Thoracic aorta (tissue), 2 donors: ENCODE measurements at regions not wholly inside any gene's neighbourhood (a gene's known extent, or its start where the extent isn't known, plus 50 kb on each side); places are given as distances from the start of the nearest gene placed in this dataset.

Experiments
- ATAC-seq: fragments of 150-250 bp; one replicate; pipeline ENCODE4 v1.8.0; 2017; ENCODE audit warnings: low read depth; ENCODE audit not compliant: insufficient number of reproducible peaks, low FRiP score
- DNase-seq: peaks from one replicate; pipeline ENCODE4 v3.0.0-alpha.2; 2020; ENCODE audit warnings: low spot score
- H3K27ac ChIP-seq, 2 donors: fragments of 200-600 bp; sonication (generic); 1 replicate in 1 of 2; 2 replicates in 1 of 2; pipeline ENCODE4 v1.5.1; 2016; ENCODE audit warnings: mild to moderate bottlenecking in 2 of 2, moderate library complexity in 2 of 2
- H3K27me3 ChIP-seq: fragments of 200-600 bp; sonication (generic); replicated peaks from 2 replicates; pipeline ENCODE4 v1.6.0; 2016; ENCODE audit warnings: mild to moderate bottlenecking; ENCODE audit not compliant: insufficient read depth
- H3K36me3 ChIP-seq: fragments of 200-600 bp; sonication (generic); one replicate; pipeline ENCODE4 v1.5.1; 2016
- H3K4me1 ChIP-seq, 2 donors: fragments of 200-600 bp; sonication (generic); 1 replicate in 1 of 2; 2 replicates in 1 of 2; pipeline versions ENCODE4 v1.5.1 to v1.6.0; 2016; ENCODE audit warnings: low read depth in 2 of 2, mild to moderate bottlenecking in 1 of 2; ENCODE audit not compliant: control insufficient read depth in 1 of 2
- H3K4me3 ChIP-seq: fragments of 200-600 bp; sonication (generic); 2 replicates; pipeline ENCODE4 v1.5.1; 2016; ENCODE audit warnings: mild to moderate bottlenecking
- H3K9me3 ChIP-seq: fragments of 200-600 bp; sonication (generic); 2 replicates; pipeline ENCODE4 v1.5.1; 2016
- CTCF ChIP-seq: fragments of 200-600 bp; sonication (generic); IDR thresholded peaks from one replicate; pipeline ENCODE4 v1.5.1; 2019; ENCODE audit warnings: antibody characterized with exemption

- Histone ChIP-seq H3K36me3 (no peaks in the 10 kb centered on the region), H3K4me3 (no peak overlapping the region), H3K27me3 (no peaks in the 10 kb centered on the region), H3K4me1 (peaks cover 15 to 39% of the 10 kb centered on the region in 2 donors), H3K9me3 (no peaks in the 10 kb centered on the region), H3K27ac (no peak overlapping the region)
- TF ChIP-seq CTCF: no peak
- no peak for DNase-seq
- ATAC-seq: no peak
Measured at GRCh38 chr5:34510002-34510401, 146.1 kb upstream of the RAI14 start.

GRCh38 chr5:34511063-34511462, 145.1 kb upstream of the RAI14 start:
- Histone ChIP-seq H3K27me3 (no peaks in the 10 kb centered on the region), H3K27ac (peak overlapping the region; percentile 70 to 72), H3K4me1 (peaks cover 15 to 30% of the 10 kb centered on the region in 2 donors), H3K36me3 (no peaks in the 10 kb centered on the region), H3K4me3 (no peak overlapping the region), H3K9me3 (no peaks in the 10 kb centered on the region)
- DNase-seq (no peak), ATAC-seq (no peak)
- no peak for TF ChIP-seq CTCF

GRCh38 chr5:34511481-34511880, 144.6 kb upstream of the RAI14 start:
- Histone ChIP-seq H3K4me3 (no peak overlapping the region), H3K27ac (peak overlapping the region; percentile 70 to 72), H3K9me3 (no peaks in the 10 kb centered on the region), H3K27me3 (no peaks in the 10 kb centered on the region), H3K4me1 (peaks cover 15 to 34% of the 10 kb centered on the region in 2 donors), H3K36me3 (no peaks in the 10 kb centered on the region)
- TF ChIP-seq CTCF: no peak
- ATAC-seq: no peak
- DNase-seq: no peak

GRCh38 chr5:34511915-34512314, 144.2 kb upstream of the RAI14 start:
- no peaks in the 10 kb centered on the region for H3K27me3 ChIP-seq
- no peaks in the 10 kb centered on the region for H3K36me3 ChIP-seq
- no peaks in the 10 kb centered on the region for H3K9me3 ChIP-seq
- no peak for DNase-seq
- H3K4me1 ChIP-seq: peaks cover 17 to 38% of the 10 kb centered on the region in 2 donors
- peak overlapping the region; percentile 70 to 72 for H3K27ac ChIP-seq
- H3K4me3 ChIP-seq: no peak overlapping the region
- ATAC-seq: no peak
- TF ChIP-seq CTCF: no peak

GRCh38 chr5:34516166-34516565, 140.0 kb upstream of the RAI14 start:
- H3K9me3 ChIP-seq: no peaks in the 10 kb centered on the region
- no peaks in the 10 kb centered on the region for H3K27me3 ChIP-seq
- ATAC-seq: no peak
- H3K4me3 ChIP-seq: no peak overlapping the region
- no peak for DNase-seq
- peak overlapping the region; percentile 86 to 87 for H3K27ac ChIP-seq
- TF ChIP-seq CTCF: no peak
- no peaks in the 10 kb centered on the region for H3K36me3 ChIP-seq
- H3K4me1 ChIP-seq: peaks cover 23 to 50% of the 10 kb centered on the region in 2 donors
